Stomach (tissue), 8 donors: ENCODE measurements at regions not wholly inside any gene's neighbourhood (a gene's known extent, or its start where the extent isn't known, plus 50 kb on each side); places are given as distances from the start of the nearest gene placed in this dataset.

ENCODE experiments used
- DNase-seq, 2 donors: peaks; one replicate each; pipeline versions ENCODE4 v3.0.0 to v3.0.0-alpha.2; 2013 to 2019
- H3K27ac ChIP-seq, 5 donors: fragments of 200-600 bp in 4 of 5; sonication (generic) in 4 of 5; one replicate each; pipeline ENCODE4 v1.5.1; 2013 to 2019; ENCODE audit warnings: mild to moderate bottlenecking in 1 of 5, moderate library complexity in 1 of 5
- H3K27me3 ChIP-seq, 3 donors: fragments of 200-600 bp; sonication (generic); one replicate each; pipeline ENCODE4 v1.5.1; 2017 to 2019; ENCODE audit warnings: mixed run types in 1 of 3
- H3K36me3 ChIP-seq, 4 donors: fragments of 200-600 bp; sonication (generic); 1 replicate in 3 of 4; 2 replicates in 1 of 4; pipeline ENCODE4 v1.5.1; 2016 to 2019
- H3K4me1 ChIP-seq, 4 donors: fragments of 200-600 bp; sonication (generic); one replicate each; pipeline ENCODE4 v1.5.1; 2016 to 2019
- H3K4me3 ChIP-seq, 4 donors: fragments of 200-600 bp; sonication (generic) in 3 of 4; one replicate each; pipeline ENCODE4 v1.5.1; 2016 to 2019; ENCODE audit warnings: mild to moderate bottlenecking in 1 of 4
- H3K9me3 ChIP-seq, 4 donors: fragments of 200-600 bp; sonication (generic); one replicate each; pipeline ENCODE4 v1.5.1; 2016 to 2019
- CTCF ChIP-seq, 7 experiments: fragments of 450-650 bp in 4 of 7; fragments of 200-600 bp in 3 of 7; sonication (generic) in 3 of 7; IDR thresholded peaks; one replicate each; pipeline ENCODE4 v1.5.1; 2016 to 2019; ENCODE audit warnings: antibody characterized with exemption in 7 of 7, control low read depth in 2 of 7, mild to moderate bottlenecking in 1 of 7
- EP300 ChIP-seq: sonication (generic); formaldehyde crosslinking; IDR thresholded peaks from one replicate; pipeline ENCODE4 v1.6.1; 2017; ENCODE audit warnings: antibody characterized with exemption
- POLR2A ChIP-seq, 4 donors: fragments of 450-650 bp; IDR thresholded peaks; one replicate each; pipeline ENCODE4 v1.6.1; 2016; ENCODE audit warnings: antibody characterized with exemption in 4 of 4, control low read depth in 2 of 4, mild to moderate bottlenecking in 1 of 4, moderate library complexity in 1 of 4
- POLR2AphosphoS5 ChIP-seq, 3 donors: sonication (generic); formaldehyde crosslinking; IDR thresholded peaks; one replicate each; pipeline ENCODE4 v1.6.1; 2016; ENCODE audit warnings: antibody characterized with exemption in 3 of 3
- WGBS, 5 donors: extraction: QIAGEN DNeasy Blood & Tissue Kit in 3 of 5; methylation state at CpG; one replicate each; pipeline versions ENCODE4 v1.1.5 to v1.1.7; 2013 to 2018; 5-methylcytosine and 5-hydroxymethylcytosine counted together
- intact Hi-C: fragments of 100-400 bp; cut with DNase I; formaldehyde crosslinking; loops from one replicate; pipeline ENCODE4 v1.15.1; 2023; ENCODE audit warnings: low total_unique reads
- donor health status: healthy with polysubstance abuse.
- donor health status: Bipolar disorder and iron deficiency.
- donor health status: healthy.

- no peaks in the 10 kb centered on the region for H3K9me3 ChIP-seq
- WGBS, 5 donors, result 87 to 96% (median 90%) methylated on average over 3 of the region's 3 CpGs
- intact Hi-C loops, result no loop called here
- H3K4me1 ChIP-seq, result no peaks in the 10 kb centered on the region
- no peak overlapping the region for H3K27ac ChIP-seq
- no peak overlapping the region for H3K4me3 ChIP-seq
- DNase-seq, result no peak
- TF ChIP-seq CTCF (IDR thresholded peaks at IDR 0.05) (no peak), POLR2A (IDR thresholded peaks at IDR 0.05) (no peak), POLR2AphosphoS5 (IDR thresholded peaks at IDR 0.05) (no peak), EP300 (no peak)
- H3K27me3 ChIP-seq, result peaks cover 0 to 19% (median 0%) of the 10 kb centered on the region in 3 donors
- no peaks in the 10 kb centered on the region for H3K36me3 ChIP-seq
Measured at GRCh38 chr18:63046375-63046774, 273.2 kb downstream of the BCL2 start.

- intact Hi-C loops, result no loop called here
- no peak overlapping the region for H3K27ac ChIP-seq
- H3K9me3 ChIP-seq, result no peaks in the 10 kb centered on the region
- H3K4me3 ChIP-seq, result no peak overlapping the region
- DNase-seq, result no peak
- H3K4me1 ChIP-seq, result no peaks in the 10 kb centered on the region
- no peak for TF ChIP-seq EP300
- no peak for TF ChIP-seq POLR2A (IDR thresholded peaks at IDR 0.05)
- no peak for TF ChIP-seq POLR2AphosphoS5 (IDR thresholded peaks at IDR 0.05)
- no peak for TF ChIP-seq CTCF (IDR thresholded peaks at IDR 0.05)
- no peaks in the 10 kb centered on the region for H3K36me3 ChIP-seq
- H3K27me3 ChIP-seq, result peaks cover 0 to 16% (median 0%) of the 10 kb centered on the region in 3 donors
- 85 to 89% (median 88%) methylated on average over 5 of the region's 5 CpGs for WGBS, 5 donors
Measured at GRCh38 chr18:63043516-63043915, 276.1 kb downstream of the BCL2 start.

GRCh38 chr18:63042351-63042750, 277.2 kb downstream of the BCL2 start:
- no peak overlapping the region for H3K4me3 ChIP-seq
- intact Hi-C loops, result no loop called here

GRCh38 chr18:63040788-63041410, 278.7 kb downstream of the BCL2 start:
- H3K27ac ChIP-seq, result no peak overlapping the region
- peaks cover 0 to under 1% (median 0%) of the 10 kb centered on the region in 3 donors for H3K27me3 ChIP-seq
- H3K4me3 ChIP-seq, result no peak overlapping the region
- DNase-seq, result no peak
- no peaks in the 10 kb centered on the region for H3K9me3 ChIP-seq
- H3K36me3 ChIP-seq, result no peaks in the 10 kb centered on the region
- WGBS, 5 donors, result 44 to 64% (median 59%) methylated on average over 4 of the region's 4 CpGs
- H3K4me1 ChIP-seq, result no peaks in the 10 kb centered on the region
- intact Hi-C loops, result no loop called here
- TF ChIP-seq CTCF (IDR thresholded peaks at IDR 0.05) (no peak), POLR2A (IDR thresholded peaks at IDR 0.05) (no peak), EP300 (no peak), POLR2AphosphoS5 (IDR thresholded peaks at IDR 0.05) (no peak)

More at GRCh38 chr18:63042351-63042750, 277.2 kb downstream of the BCL2 start:
- TF ChIP-seq POLR2AphosphoS5 (IDR thresholded peaks at IDR 0.05) (no peak), CTCF (IDR thresholded peaks at IDR 0.05) (no peak), EP300 (no peak), POLR2A (IDR thresholded peaks at IDR 0.05) (no peak)
- Histone ChIP-seq H3K27me3 (peaks cover 0 to 11% (median 0%) of the 10 kb centered on the region in 3 donors), H3K9me3 (no peaks in the 10 kb centered on the region), H3K36me3 (no peaks in the 10 kb centered on the region), H3K4me1 (no peaks in the 10 kb centered on the region), H3K27ac (no peak overlapping the region)
- no peak for DNase-seq
